ENCODE measurements at regions not wholly inside any gene's neighbourhood (a gene's known extent, or its start where the extent isn't known, plus 50 kb on each side); places are given as distances from the start of the nearest gene placed in this dataset.

- no peak for DNase-seq
These were observed 149.5 kb downstream of the BMP4 start for GRCh38 chr14:53807108-53807507.

- no peak for DNase-seq
These were observed 159.9 kb downstream of the BMP4 start for GRCh38 chr14:53796734-53797133.

GRCh38 chr14:53793790-53794505 is 162.7 kb downstream of the BMP4 start:
- no peak for DNase-seq

- DNase-seq, result no peak
These were observed 163.7 kb downstream of the BMP4 start for GRCh38 chr14:53792909-53793308.

GRCh38 chr14:53790731-53791500 is 165.7 kb downstream of the BMP4 start:
- no peak for DNase-seq

GRCh38 chr14:53788566-53788965 is 168.1 kb downstream of the BMP4 start:
- DNase-seq, result no peak

GRCh38 chr14:53786045-53786444 is 170.6 kb downstream of the BMP4 start:
- DNase-seq, result no peak

GRCh38 chr14:53784688-53785087 is 171.9 kb downstream of the BMP4 start:
- no peak for DNase-seq

- no peak for DNase-seq
These were observed 173.4 kb downstream of the BMP4 start for GRCh38 chr14:53783256-53783655.

GRCh38 chr14:53780051-53780555 is 176.5 kb downstream of the BMP4 start:
- no peak for DNase-seq

- no peak for DNase-seq
These were observed 177.3 kb downstream of the BMP4 start for GRCh38 chr14:53779301-53779700.

GRCh38 chr14:53778263-53778662 is 178.4 kb downstream of the BMP4 start:
- no peak for DNase-seq

GRCh38 chr14:53772936-53773335 is 183.7 kb downstream of the BMP4 start:
- DNase-seq, result no peak

- DNase-seq, result no peak
These were observed 189.1 kb downstream of the BMP4 start for GRCh38 chr14:53767566-53767965.

- DNase-seq, result no peak
These were observed 190.0 kb downstream of the BMP4 start for GRCh38 chr14:53766601-53767000.

- DNase-seq, result no peak
These were observed 190.5 kb downstream of the BMP4 start for GRCh38 chr14:53766106-53766505.

GRCh38 chr14:53764846-53765245 is 191.8 kb downstream of the BMP4 start:
- no peak for DNase-seq

- no peak for DNase-seq
These were observed 198.5 kb downstream of the BMP4 start for GRCh38 chr14:53758141-53758540.

GRCh38 chr14:53757732-53758131 is 198.9 kb downstream of the BMP4 start:
- DNase-seq, result no peak

- DNase-seq, result no peak
These were observed 205.0 kb downstream of the BMP4 start for GRCh38 chr14:53751650-53752049.

GRCh38 chr14:53748691-53749090 is 207.9 kb downstream of the BMP4 start:
- no peak for DNase-seq

- DNase-seq, result no peak
These were observed 211.8 kb downstream of the BMP4 start for GRCh38 chr14:53744857-53745256.

GRCh38 chr14:53743371-53743770 is 213.3 kb downstream of the BMP4 start:
- no peak for DNase-seq

- no peak for DNase-seq
These were observed 214.4 kb downstream of the BMP4 start for GRCh38 chr14:53742233-53742620.

All from CD4-positive, alpha-beta T cell treated with Interleukin-4 for 4 hours (primary cell).